Naive thymus-derived CD8-positive, alpha-beta T cell (primary cell): ENCODE measurements at regions not wholly inside any gene's neighbourhood (a gene's known extent, or its start where the extent isn't known, plus 50 kb on each side); places are given as distances from the start of the nearest gene placed in this dataset.
A peak's percentile ranks its signal among the peaks of the same experiment; 100 is the strongest.

ENCODE experiments used
- ATAC-seq, 2 donors: fragments of 150-1000 bp; cut with Tn5 transposase in 1 of 2; sonication (Bioruptor Pico), chemical (Tn5 transposase) in 1 of 2; 1 replicate in 1 of 2; 2 replicates in 1 of 2; pipeline ENCODE4 v1.10.0; 2021; ENCODE audit warnings: mild to moderate bottlenecking in 2 of 2, moderate library complexity in 2 of 2
- POLR2A ChIA-PET: fragments of 350-600 bp; sonication (Branson Sonifier 250); formaldehyde crosslinking; loops from one replicate; lab custom pipeline; 2021; ENCODE audit warnings: antibody characterized with exemption; lab: Charles Lee
- DNase-seq, 10 donors: peaks; one replicate each; pipeline versions ENCODE4 v3.0.0 to v3.0.0-alpha.2; 2020 to 2022
- H3K27ac Mint-ChIP-seq, 10 donors: one replicate each; pipeline ENCODE4 v1.8.0; 2020 to 2022; ENCODE audit warnings: mild to moderate bottlenecking in 10 of 10, mixed read lengths in 10 of 10, moderate library complexity in 4 of 10, inconsistent platforms in 1 of 10
- H3K27me3 Mint-ChIP-seq, 5 donors: one replicate each; pipeline ENCODE4 v1.8.0; 2021 to 2022; ENCODE audit warnings: mixed read lengths in 5 of 5
- H3K36me3 Mint-ChIP-seq, 3 donors: one replicate each; pipeline ENCODE4 v1.8.0; 2020 to 2022; ENCODE audit warnings: mixed read lengths in 3 of 3, mild to moderate bottlenecking in 2 of 3, inconsistent platforms in 1 of 3
- H3K4me1 Mint-ChIP-seq, 4 donors: one replicate each; pipeline ENCODE4 v1.8.0; 2021 to 2022; ENCODE audit warnings: mixed read lengths in 4 of 4
- H3K4me3 Mint-ChIP-seq, 10 donors: one replicate each; pipeline ENCODE4 v1.8.0; 2020 to 2022; ENCODE audit warnings: mild to moderate bottlenecking in 10 of 10, mixed read lengths in 10 of 10, moderate library complexity in 6 of 10, inconsistent platforms in 1 of 10
- H3K9me3 Mint-ChIP-seq, 9 donors: one replicate each; pipeline ENCODE4 v1.8.0; 2020 to 2022; ENCODE audit warnings: mixed read lengths in 9 of 9, mild to moderate bottlenecking in 3 of 9, inconsistent platforms in 1 of 9, moderate library complexity in 1 of 9

DNA sequence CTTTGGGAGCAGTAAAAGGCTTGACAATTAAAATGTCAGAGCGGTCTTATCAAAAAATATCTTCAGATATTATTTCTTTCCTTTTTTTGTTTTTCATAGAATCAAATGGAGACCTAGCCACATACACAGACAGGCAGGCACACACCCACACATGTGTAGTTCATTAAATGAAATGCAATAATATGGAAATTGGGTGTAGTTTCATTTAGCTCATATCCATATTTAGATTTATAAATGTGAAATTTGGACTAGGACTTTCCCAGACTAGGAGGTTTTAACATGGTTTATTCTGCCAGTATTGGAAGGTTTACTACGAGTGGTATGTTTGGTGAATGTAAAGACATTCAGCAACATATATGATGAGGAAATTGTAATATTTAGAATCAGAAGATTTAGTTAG is 277.7 kb upstream of the NT5E start:
- ATAC-seq, result no peak
- Mint-ChIP-seq H3K27ac (no peak overlapping the region), H3K4me1 (no peaks in the 10 kb centered on the region), H3K4me3 (no peak overlapping the region), H3K36me3 (peaks cover 0 to 9% (median 0%) of the 10 kb centered on the region in 3 donors), H3K9me3 (peaks cover 0 to 27% (median 16%) of the 10 kb centered on the region in 9 donors), H3K27me3 (no peaks in the 10 kb centered on the region)
- POLR2A ChIA-PET, result no interaction called here
- no peak for DNase-seq

DNA sequence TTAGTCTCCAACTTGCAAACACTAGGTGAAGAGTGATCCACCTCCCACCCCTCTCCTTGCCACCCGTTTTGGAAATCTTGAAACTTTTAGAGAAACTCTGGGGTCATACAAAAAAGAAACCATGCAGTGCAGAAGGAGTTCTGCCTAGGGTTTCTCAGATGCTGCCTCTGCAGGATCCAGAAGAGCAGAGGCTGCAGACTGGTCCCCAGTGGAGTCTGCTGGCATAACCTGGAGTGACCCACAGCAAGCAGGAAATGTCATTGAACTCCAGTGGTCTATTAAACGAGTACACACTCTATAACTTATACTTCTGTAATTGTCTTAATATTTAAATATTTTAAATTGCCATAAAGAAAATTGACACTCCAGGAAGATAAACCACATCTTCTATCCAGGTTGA is 280.7 kb upstream of the NT5E start:
- ATAC-seq, result no peak

DNA sequence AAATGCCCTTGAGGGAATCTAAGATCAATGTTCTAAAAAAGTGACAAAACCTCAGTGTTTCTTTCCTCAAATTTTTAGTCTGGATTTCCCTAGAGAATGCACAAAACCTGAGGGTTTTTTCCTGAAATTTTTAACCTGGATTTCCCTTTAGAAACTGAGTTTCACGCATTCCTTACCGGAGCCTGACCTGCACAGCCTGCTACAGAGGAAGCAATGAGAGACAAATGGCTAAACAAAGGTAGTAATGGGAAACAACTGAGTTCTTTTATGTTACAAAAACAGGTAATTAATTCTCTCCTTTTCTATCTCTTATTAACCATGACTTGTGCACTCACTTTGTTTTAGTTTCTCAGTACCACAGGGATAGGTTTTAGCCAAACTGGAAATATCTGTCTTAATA is 281.7 kb upstream of the NT5E start:
- peaks cover 0 to 3% (median 0%) of the 10 kb centered on the region in 5 donors for H3K27me3 Mint-ChIP-seq
- POLR2A ChIA-PET, result no interaction called here
- H3K9me3 Mint-ChIP-seq, result peaks cover 0 to 5% (median 0%) of the 10 kb centered on the region in 9 donors
- H3K36me3 Mint-ChIP-seq, result no peaks in the 10 kb centered on the region
- H3K4me3 Mint-ChIP-seq, result no peak overlapping the region
- H3K27ac Mint-ChIP-seq, result no peak overlapping the region
- H3K4me1 Mint-ChIP-seq, result no peaks in the 10 kb centered on the region
- ATAC-seq (no peak), DNase-seq (no peak)

More for the DNA sequence above, 280.7 kb upstream of the NT5E start:
- Mint-ChIP-seq H3K4me3 (no peak overlapping the region), H3K27ac (no peak overlapping the region), H3K27me3 (peaks cover 0 to 3% (median 0%) of the 10 kb centered on the region in 5 donors), H3K36me3 (peaks cover 0 to under 1% (median 0%) of the 10 kb centered on the region in 3 donors), H3K9me3 (peaks cover 0 to 8% (median 3%) of the 10 kb centered on the region in 9 donors), H3K4me1 (no peaks in the 10 kb centered on the region)
- no peak for DNase-seq
- POLR2A ChIA-PET, result no interaction called here

DNA sequence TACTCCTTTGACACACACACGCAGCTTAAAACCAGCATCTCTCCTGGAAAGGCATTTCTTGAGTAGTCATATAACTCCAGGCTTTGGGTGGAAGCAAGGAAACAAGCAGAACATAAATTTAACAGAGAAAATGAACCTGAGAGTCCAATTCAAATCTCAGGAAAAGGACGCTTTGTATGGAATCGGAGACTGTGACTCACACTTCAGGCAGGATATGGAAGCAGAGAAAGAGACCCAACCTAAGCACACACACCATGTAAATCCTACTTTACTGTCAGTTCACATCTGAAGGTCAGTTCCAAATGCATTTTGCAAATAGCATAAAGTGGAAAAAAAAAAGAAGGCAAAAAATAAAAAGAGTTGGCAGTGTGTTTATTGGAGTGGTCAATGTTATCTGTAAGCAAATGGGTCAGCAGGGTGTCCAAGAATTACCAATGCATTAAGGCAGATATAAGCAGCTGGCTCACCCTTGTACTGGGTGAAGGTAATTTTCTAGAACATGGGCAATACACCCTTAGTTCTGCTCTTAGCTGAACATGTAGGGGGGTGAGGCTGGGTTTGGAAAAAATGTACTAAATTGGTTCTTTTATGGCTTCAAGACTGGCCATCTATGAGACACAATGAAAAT is 283.7 kb upstream of the NT5E start:
- Mint-ChIP-seq H3K36me3 (no peaks in the 10 kb centered on the region), H3K27me3 (peaks cover 0 to 3% (median 0%) of the 10 kb centered on the region in 5 donors), H3K9me3 (peaks cover 0 to 4% (median 0%) of the 10 kb centered on the region in 9 donors), H3K27ac (no peak overlapping the region), H3K4me1 (no peaks in the 10 kb centered on the region), H3K4me3 (no peak overlapping the region)
- DNase-seq (no peak), ATAC-seq (no peak)
- POLR2A ChIA-PET, result no interaction called here

DNA sequence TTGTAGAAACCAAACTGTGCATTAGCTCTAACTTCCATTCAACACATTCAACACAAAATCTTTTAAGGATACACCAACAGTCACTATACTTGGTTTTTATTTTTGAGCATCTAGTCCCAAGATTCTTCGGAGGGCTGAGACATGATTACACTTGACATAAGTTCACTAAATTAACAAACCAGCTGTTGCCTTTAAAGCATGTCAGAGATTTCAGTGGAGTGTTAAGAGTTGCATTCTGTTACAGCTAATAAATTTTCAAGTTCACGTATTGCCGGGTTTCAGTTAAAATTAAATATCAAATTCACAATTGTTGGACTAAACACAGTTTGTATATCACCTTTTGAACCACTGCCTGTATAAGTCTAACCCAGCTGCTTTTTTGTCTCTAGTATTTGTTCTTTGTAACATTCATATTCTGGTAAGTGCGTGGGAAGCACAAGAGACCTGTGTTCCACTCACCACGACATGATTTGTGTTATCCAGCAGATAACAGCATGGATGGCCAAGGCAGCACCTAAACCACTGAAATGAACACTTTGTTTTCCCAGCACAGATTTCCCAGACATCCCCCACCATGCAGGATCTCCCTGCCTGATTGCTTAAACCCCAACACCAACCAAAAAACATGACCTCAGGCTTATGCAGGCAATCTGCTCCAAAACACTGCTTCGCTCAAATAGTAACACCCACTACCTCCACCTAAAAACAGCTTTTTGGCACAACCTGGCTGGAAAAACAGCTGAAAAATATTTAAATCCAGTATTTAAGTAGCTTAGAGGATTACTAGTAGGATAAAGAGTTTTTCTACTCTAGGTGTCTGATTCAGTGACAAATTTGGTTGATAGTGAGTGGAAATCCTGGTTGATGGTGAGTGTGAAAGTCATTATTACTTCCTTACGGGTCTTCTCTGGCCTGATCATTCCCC is 286.5 kb upstream of the NT5E start:
- POLR2A ChIA-PET, result no interaction called here

DNA sequence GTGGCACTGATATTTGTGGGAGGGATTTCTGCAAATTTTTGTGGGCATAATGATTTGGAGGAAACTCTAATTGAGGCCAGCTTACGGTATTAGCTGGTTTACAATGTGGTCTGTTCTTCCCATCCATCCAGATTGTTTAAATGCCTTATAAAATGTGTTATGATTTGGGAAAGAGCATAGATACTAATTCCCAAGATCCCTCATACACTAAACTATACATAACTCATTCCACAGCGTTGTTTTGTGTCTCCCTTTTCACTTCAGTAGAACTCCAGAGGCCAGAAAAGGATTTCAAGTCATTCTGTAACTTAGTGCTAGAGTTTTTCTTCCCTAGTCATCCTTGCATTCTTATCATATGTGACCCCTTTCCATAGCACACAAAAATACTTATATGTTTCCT is 292.6 kb upstream of the NT5E start:
- Mint-ChIP-seq H3K27me3 (no peaks in the 10 kb centered on the region), H3K9me3 (peaks cover 0 to 11% (median 2%) of the 10 kb centered on the region in 9 donors), H3K27ac (no peak overlapping the region), H3K4me3 (no peak overlapping the region), H3K4me1 (no peaks in the 10 kb centered on the region), H3K36me3 (peaks cover 0 to 7% (median 0%) of the 10 kb centered on the region in 3 donors)
- ATAC-seq (no peak), DNase-seq (no peak)
- POLR2A ChIA-PET, result no interaction called here

More for the DNA sequence above, 286.5 kb upstream of the NT5E start:
- H3K4me1 Mint-ChIP-seq, result no peaks in the 10 kb centered on the region
- H3K9me3 Mint-ChIP-seq, result peaks cover 0 to 4% (median 0%) of the 10 kb centered on the region in 9 donors
- DNase-seq (no peak), ATAC-seq (no peak)
- peak overlapping the region in 1 of 10 donors; percentile 51 for H3K27ac Mint-ChIP-seq
- peaks cover 0 to 3% (median 0%) of the 10 kb centered on the region in 5 donors for H3K27me3 Mint-ChIP-seq
- H3K36me3 Mint-ChIP-seq, result no peaks in the 10 kb centered on the region
- H3K4me3 Mint-ChIP-seq, result no peak overlapping the region

DNA sequence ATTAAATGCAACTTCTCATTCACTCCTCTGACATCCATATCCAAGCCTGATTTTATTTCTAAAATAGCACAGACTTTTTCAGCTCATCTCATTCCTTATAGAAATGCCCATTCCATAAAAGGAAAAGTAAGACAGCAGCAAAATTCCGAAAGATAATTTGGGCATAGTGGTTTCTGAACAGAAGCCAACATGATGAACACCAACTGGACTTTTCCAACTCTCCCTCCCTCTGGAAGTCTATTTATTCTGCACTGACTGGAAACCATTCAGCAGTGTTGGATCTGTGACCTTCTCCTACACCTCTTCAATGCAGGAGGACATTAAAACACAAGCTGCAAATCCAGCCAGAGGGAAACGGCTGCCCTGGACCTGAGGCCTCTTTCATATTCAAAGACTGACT is 306.2 kb upstream of the NT5E start:
- H3K36me3 Mint-ChIP-seq, result no peaks in the 10 kb centered on the region
- no peak overlapping the region for H3K27ac Mint-ChIP-seq
- no peak for DNase-seq
- H3K4me3 Mint-ChIP-seq, result no peak overlapping the region
- H3K27me3 Mint-ChIP-seq, result no peaks in the 10 kb centered on the region
- POLR2A ChIA-PET, result no interaction called here
- H3K4me1 Mint-ChIP-seq, result no peaks in the 10 kb centered on the region
- peaks cover 0 to 34% (median 13%) of the 10 kb centered on the region in 9 donors for H3K9me3 Mint-ChIP-seq
- ATAC-seq, result no peak

DNA sequence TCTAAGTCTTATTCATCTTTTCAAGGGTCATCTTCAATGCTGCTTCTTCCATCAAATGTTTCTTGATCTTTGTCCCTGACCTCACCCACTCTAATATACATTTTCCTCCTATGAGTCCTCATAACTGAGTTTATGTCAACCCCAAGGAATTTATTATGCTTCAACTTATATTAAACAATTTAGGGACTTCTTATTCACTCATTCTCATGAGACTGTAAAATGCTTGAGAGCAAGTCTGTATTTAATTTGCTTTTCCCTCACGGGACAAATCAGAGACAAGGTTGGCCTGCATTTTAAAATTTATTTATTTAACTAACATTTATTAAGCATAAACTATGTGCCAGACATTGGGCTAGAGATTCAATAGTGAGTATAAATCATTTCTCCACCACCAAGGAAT is 312.0 kb upstream of the NT5E start:
- Mint-ChIP-seq H3K27me3 (peaks cover 0 to 4% (median 1%) of the 10 kb centered on the region in 5 donors), H3K9me3 (peaks cover 0 to 11% (median 2%) of the 10 kb centered on the region in 9 donors), H3K27ac (no peak overlapping the region), H3K4me1 (no peaks in the 10 kb centered on the region), H3K36me3 (no peaks in the 10 kb centered on the region), H3K4me3 (no peak overlapping the region)
- DNase-seq (no peak), ATAC-seq (no peak)
- POLR2A ChIA-PET, result no interaction called here

DNA sequence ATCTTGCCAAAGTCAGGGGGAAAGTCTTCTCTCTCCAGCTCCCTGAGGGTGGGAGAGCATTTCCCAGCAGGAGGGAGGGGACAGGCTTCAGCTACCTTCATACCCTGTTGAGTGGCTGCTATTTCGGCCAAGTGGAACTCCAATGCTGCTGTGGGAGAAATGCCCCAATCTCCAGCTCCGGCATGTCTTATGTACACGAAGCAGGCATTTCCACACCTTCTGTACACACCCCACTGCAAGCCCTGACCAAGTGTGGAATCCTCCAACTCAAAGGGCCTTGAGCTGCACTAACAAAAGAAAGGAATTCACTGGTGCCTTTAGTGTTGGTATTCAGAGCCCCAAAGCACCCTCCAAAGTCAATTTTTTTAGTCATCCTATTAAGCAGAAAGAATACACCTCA is 313.6 kb upstream of the NT5E start:
- H3K27ac Mint-ChIP-seq, result no peak overlapping the region
- POLR2A ChIA-PET, result no interaction called here
- H3K36me3 Mint-ChIP-seq, result no peaks in the 10 kb centered on the region
- no peak overlapping the region for H3K4me3 Mint-ChIP-seq
- ATAC-seq (no peak), DNase-seq (no peak)
- no peaks in the 10 kb centered on the region for H3K4me1 Mint-ChIP-seq
- H3K9me3 Mint-ChIP-seq, result peaks cover 0 to 11% (median 0%) of the 10 kb centered on the region in 9 donors
- peaks cover 0 to 4% (median 1%) of the 10 kb centered on the region in 5 donors for H3K27me3 Mint-ChIP-seq

DNA sequence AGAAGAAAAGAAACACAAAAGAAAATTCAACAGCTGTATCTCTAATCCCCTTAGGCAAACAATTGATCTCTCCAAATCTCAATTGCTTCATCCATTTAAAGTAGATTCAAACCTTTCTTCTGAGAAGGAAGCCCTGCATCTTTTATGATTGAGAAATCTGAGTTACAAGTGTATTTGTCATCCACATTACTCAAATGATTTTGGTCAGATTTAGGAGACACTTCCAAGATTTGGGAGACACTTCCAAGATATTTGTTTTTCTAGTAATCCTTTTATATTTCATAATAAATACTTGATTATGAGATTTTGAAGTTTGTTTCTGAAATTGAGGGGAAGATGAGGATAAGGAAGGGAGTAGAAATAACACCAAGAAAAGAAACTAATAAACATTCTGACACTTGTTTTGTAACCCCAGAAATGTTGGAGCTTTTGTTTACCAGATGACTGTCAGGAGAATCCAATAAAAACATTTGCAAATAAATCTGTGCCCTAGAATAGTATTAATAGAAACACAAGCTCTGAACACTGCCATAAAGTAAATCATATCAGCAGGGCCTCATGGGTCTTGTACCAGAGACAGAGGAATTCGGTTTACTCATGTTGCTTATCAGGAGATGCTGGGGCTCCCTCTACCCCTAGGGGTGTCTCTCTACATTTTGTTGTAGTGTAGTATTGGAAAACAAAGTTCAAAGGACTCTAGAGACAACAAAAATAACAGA is 314.3 kb upstream of the NT5E start:
- DNase-seq (no peak), ATAC-seq (no peak)
- POLR2A ChIA-PET, result no interaction called here
- Mint-ChIP-seq H3K36me3 (no peaks in the 10 kb centered on the region), H3K4me3 (no peak overlapping the region), H3K9me3 (peaks cover 0 to 15% (median 2%) of the 10 kb centered on the region in 9 donors), H3K27ac (no peak overlapping the region), H3K4me1 (no peaks in the 10 kb centered on the region), H3K27me3 (peaks cover 0 to 8% (median 1%) of the 10 kb centered on the region in 5 donors)

DNA sequence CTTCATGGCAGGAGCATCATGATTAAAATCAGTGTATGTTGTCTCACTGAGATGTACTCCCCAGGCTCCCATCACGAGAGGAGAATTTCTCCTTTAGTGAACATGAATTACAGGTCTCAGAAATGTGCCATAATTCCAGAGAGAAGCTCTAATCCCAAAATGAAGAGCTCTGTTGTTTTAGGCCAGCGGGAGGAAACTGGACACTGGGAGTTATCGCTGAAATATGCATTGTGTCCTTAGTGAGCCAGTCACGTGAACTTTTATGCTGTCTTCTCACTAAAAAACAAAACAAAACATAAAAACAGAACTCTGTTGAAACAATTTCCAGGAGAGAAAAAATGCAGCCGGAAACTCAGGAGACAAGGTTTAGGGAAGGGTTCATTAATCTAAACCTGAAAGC is 315.7 kb upstream of the NT5E start:
- DNase-seq (no peak), ATAC-seq (no peak)
- H3K27me3 Mint-ChIP-seq, result peaks cover 0 to 8% (median 1%) of the 10 kb centered on the region in 5 donors
- no peak overlapping the region for H3K27ac Mint-ChIP-seq
- no peaks in the 10 kb centered on the region for H3K4me1 Mint-ChIP-seq
- H3K4me3 Mint-ChIP-seq, result no peak overlapping the region
- POLR2A ChIA-PET, result no interaction called here
- peaks cover 0 to 17% (median 2%) of the 10 kb centered on the region in 9 donors for H3K9me3 Mint-ChIP-seq
- H3K36me3 Mint-ChIP-seq, result no peaks in the 10 kb centered on the region

DNA sequence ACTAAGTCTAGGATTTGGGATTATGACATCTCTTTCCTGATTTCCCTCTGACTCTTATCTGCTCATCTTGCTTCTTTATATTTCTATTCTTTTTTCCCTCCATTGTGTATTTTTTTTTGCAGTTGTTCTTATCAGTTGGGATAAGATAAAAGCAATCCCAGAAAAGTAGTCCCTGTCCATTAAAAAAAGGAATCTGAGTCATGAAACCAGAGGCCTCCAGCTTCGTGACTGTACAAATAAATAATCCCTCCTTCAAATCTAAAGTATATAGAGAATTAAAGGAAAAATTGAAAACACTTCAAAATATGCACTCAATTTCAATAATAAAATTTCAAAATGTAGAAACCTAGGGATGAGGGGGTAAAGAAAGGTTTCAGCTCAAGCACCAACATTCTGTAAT is 317.8 kb upstream of the NT5E start:
- Mint-ChIP-seq H3K4me3 (no peak overlapping the region), H3K27me3 (peaks cover 0 to 8% (median 1%) of the 10 kb centered on the region in 5 donors), H3K27ac (no peak overlapping the region), H3K36me3 (no peaks in the 10 kb centered on the region), H3K4me1 (no peaks in the 10 kb centered on the region), H3K9me3 (peaks cover 0 to 10% (median 0%) of the 10 kb centered on the region in 9 donors)
- DNase-seq, result no peak
- POLR2A ChIA-PET, result no interaction called here
- no peak for ATAC-seq

DNA sequence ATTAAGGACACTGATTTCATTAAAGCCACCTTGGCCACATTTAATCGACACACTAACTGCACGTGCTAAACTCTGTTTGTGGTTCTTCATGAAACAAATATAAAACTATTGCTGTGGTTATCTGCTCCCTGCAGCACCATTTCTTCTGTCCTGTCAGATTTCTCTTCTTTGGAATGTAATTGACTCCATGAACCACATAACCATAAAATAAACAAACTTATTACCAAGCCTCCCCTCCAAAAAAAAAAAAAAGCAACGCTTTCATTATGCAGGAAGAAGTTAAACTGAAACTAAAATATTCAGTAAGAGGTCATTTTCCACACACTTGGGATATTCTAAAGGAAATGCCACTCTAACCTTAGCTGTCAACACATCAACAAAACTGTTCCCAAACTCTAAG is 319.1 kb upstream of the NT5E start:
- ATAC-seq (no peak), DNase-seq (no peak)
- Mint-ChIP-seq H3K9me3 (peaks cover 0 to 10% (median 0%) of the 10 kb centered on the region in 9 donors), H3K27me3 (peaks cover 0 to 8% (median 2%) of the 10 kb centered on the region in 5 donors), H3K27ac (no peak overlapping the region), H3K4me1 (no peaks in the 10 kb centered on the region), H3K36me3 (no peaks in the 10 kb centered on the region), H3K4me3 (no peak overlapping the region)
- POLR2A ChIA-PET, result no interaction called here
